KMS-11 (cell line): ENCODE measurements at regions not wholly inside any gene's neighbourhood (a gene's known extent, or its start where the extent isn't known, plus 50 kb on each side); places are given as distances from the start of the nearest gene placed in this dataset.

Experiments used
- H2AFZ ChIP-seq: fragments of 200-600 bp; sonication (generic); 2 replicates; pipeline ENCODE4 v1.6.1; 2016; ENCODE audit warnings: antibody characterized with exemption, mixed run types, low read depth
- H3K27ac ChIP-seq: fragments of 200-600 bp; sonication (generic); 2 replicates; pipeline ENCODE4 v1.6.1; 2016; ENCODE audit warnings: mild to moderate bottlenecking, mixed run types
- H3K27me3 ChIP-seq: fragments of 200-600 bp; sonication (generic); 2 replicates; pipeline ENCODE4 v1.6.1; 2017; ENCODE audit warnings: mild to moderate bottlenecking, low read depth, mixed run types, moderate library complexity; ENCODE audit not compliant: insufficient read depth
- H3K36me3 ChIP-seq: fragments of 200-600 bp; sonication (generic); 2 replicates; pipeline ENCODE4 v1.6.1; 2017; ENCODE audit warnings: mild to moderate bottlenecking, mixed run types; ENCODE audit not compliant: insufficient read depth
- H3K4me1 ChIP-seq: fragments of 200-600 bp; sonication (generic); 2 replicates; pipeline ENCODE4 v1.6.1; 2016; ENCODE audit warnings: mild to moderate bottlenecking, low read depth, mixed run types; ENCODE audit not compliant: poor library complexity, severe bottlenecking
- H3K4me2 ChIP-seq: fragments of 200-600 bp; sonication (generic); 2 replicates; pipeline ENCODE4 v1.7.0; 2016; ENCODE audit warnings: mild to moderate bottlenecking, mixed run types
- H3K4me3 ChIP-seq: fragments of 200-600 bp; sonication (generic); IDR thresholded peaks from 2 replicates; pipeline ENCODE4 v1.6.1; 2017; ENCODE audit warnings: low read depth, low read length, mixed read lengths; ENCODE audit not compliant: insufficient read depth
- H3K79me2 ChIP-seq: fragments of 200-600 bp; sonication (generic); 2 replicates; pipeline ENCODE4 v1.6.1; 2016; ENCODE audit warnings: low read depth, mixed run types; ENCODE audit not compliant: insufficient read depth
- H3K9ac ChIP-seq: fragments of 200-600 bp; sonication (generic); 2 replicates; pipeline ENCODE4 v1.6.1; 2016; ENCODE audit warnings: mild to moderate bottlenecking, mixed run types
- H4K20me1 ChIP-seq: fragments of 200-600 bp; sonication (generic); 2 replicates; pipeline ENCODE4 v1.6.1; 2016; ENCODE audit warnings: mild to moderate bottlenecking, mixed run types; ENCODE audit not compliant: insufficient read depth
- TF ChIP-seq, protein P1 (sequence below): fragments of 200-600 bp; sonication (generic); conservative IDR thresholded peaks from 2 replicates; pipeline ENCODE4 v1.6.1; 2017; ENCODE audit warnings: low read depth, mild to moderate bottlenecking, antibody characterized with exemption, low read length, moderate library complexity, mixed read lengths

DNA sequence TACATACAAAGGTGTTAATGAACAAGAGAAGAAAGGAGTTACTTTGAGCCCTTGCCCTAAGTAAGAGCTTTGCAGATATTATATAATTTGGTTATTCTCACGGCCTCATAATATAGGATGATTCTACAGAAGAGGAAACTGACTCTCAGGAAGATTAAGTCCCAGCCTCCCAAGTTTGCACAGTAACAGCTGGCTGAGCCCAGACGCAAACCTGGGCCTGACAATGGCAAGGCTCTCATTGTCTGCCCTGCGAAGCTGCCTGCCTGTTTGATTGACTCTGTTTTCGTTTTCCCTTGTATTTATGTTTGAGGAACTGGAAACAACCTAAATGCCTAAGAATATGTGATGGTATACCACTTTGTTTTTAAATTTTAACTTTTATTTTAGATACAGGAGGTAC is 76.2 kb upstream of the PGBD5 start:
- peaks cover 15% of the 10 kb centered on the region for H3K4me1 ChIP-seq
- H3K4me2 ChIP-seq: no peak overlapping the region
- H3K36me3 ChIP-seq: no peaks in the 10 kb centered on the region
- H2AFZ ChIP-seq: no peak overlapping the region
- H3K9ac ChIP-seq: no peak overlapping the region
- H3K4me3 ChIP-seq: no peak overlapping the region
- H4K20me1 ChIP-seq: no peaks in the 10 kb centered on the region
- no peaks in the 10 kb centered on the region for H3K79me2 ChIP-seq
- TF ChIP-seq, protein P1, sequence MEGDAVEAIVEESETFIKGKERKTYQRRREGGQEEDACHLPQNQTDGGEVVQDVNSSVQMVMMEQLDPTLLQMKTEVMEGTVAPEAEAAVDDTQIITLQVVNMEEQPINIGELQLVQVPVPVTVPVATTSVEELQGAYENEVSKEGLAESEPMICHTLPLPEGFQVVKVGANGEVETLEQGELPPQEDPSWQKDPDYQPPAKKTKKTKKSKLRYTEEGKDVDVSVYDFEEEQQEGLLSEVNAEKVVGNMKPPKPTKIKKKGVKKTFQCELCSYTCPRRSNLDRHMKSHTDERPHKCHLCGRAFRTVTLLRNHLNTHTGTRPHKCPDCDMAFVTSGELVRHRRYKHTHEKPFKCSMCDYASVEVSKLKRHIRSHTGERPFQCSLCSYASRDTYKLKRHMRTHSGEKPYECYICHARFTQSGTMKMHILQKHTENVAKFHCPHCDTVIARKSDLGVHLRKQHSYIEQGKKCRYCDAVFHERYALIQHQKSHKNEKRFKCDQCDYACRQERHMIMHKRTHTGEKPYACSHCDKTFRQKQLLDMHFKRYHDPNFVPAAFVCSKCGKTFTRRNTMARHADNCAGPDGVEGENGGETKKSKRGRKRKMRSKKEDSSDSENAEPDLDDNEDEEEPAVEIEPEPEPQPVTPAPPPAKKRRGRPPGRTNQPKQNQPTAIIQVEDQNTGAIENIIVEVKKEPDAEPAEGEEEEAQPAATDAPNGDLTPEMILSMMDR: no peak
- H3K27me3 ChIP-seq: no peaks in the 10 kb centered on the region
- no peak overlapping the region for H3K27ac ChIP-seq

DNA sequence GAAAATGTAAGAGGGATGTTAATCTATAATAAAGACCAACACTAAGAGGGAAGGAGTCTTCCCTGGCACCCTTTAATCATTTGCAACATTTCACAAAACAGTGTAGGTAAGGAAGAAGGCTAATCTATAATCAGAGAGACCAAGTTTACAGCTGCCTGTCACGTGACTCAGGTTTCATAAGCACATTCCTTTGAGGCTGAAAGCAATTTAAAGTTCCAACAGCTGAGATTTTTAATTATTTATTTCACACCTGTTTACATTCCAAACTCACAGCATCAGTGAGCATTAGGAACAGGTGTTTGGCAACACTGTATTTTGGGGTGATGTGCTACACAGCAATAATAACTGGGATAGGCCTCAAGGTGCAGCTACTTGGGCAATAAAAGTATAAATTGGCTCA is 75.7 kb upstream of the PGBD5 start:
- H3K36me3 ChIP-seq: no peaks in the 10 kb centered on the region
- H2AFZ ChIP-seq: no peak overlapping the region
- H3K4me3 ChIP-seq: no peak overlapping the region
- H3K79me2 ChIP-seq: no peaks in the 10 kb centered on the region
- H3K27ac ChIP-seq: no peak overlapping the region
- H3K27me3 ChIP-seq: no peaks in the 10 kb centered on the region
- no peaks in the 10 kb centered on the region for H4K20me1 ChIP-seq
- H3K4me1 ChIP-seq: peaks cover 19% of the 10 kb centered on the region
- H3K4me2 ChIP-seq: peak overlapping the region; percentile 4; the same call in 1 of the 2 replicates
- H3K9ac ChIP-seq: no peak overlapping the region
- TF ChIP-seq, protein P1: no peak

DNA sequence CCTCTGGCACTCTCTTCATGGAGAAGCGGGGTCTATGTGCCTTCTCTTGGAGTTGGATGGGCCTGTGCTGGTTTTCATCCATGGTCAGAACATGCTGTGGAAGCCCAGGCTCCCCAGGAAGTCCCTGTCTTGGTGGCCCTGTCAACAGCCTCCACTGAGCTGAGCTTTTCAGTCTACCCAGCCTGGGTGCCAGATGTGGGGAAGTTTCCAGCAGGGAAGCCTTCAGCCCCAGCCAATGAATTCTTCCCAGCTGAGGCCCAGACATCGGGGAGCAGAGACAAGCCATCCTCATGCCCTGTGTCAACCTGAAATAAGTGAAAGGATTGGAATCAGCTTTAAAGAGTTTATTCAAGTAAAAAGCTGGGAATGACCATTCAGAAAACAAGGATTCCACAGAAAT is 75.1 kb upstream of the PGBD5 start:
- TF ChIP-seq, protein P1: no peak
- Histone ChIP-seq H3K9ac (no peak overlapping the region), H3K4me1 (peaks cover 25% of the 10 kb centered on the region), H3K4me3 (no peak overlapping the region), H3K79me2 (no peaks in the 10 kb centered on the region), H3K4me2 (peak overlapping the region; percentile 4; the same call in 1 of the 2 replicates), H3K27me3 (no peaks in the 10 kb centered on the region), H4K20me1 (no peaks in the 10 kb centered on the region), H3K27ac (no peak overlapping the region), H2AFZ (no peak overlapping the region), H3K36me3 (no peaks in the 10 kb centered on the region)

DNA sequence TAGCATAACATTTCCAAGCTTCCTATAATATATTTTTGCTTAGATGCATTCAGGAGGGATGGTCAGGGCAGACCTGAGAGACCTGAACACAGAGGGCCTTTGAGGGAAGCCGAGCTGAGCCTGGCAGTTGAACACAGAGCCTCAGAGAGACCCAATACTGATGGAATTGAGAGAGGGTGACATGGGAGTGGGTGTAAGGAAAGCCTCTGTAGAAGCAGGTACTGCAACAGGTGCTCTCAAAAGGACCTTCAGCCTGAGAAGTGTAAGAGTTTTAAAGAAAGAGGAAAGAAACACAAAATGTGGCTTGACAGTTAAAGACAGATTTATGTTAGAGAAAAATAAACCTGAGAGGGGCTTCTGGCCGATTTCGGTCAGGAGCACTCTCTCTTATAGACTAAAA is 73.9 kb upstream of the PGBD5 start:
- H3K4me2 ChIP-seq: no peak overlapping the region
- H3K27ac ChIP-seq: no peak overlapping the region
- no peaks in the 10 kb centered on the region for H3K36me3 ChIP-seq
- no peaks in the 10 kb centered on the region for H3K27me3 ChIP-seq
- H3K79me2 ChIP-seq: no peaks in the 10 kb centered on the region
- H3K4me1 ChIP-seq: peaks cover 33% of the 10 kb centered on the region
- no peak overlapping the region for H2AFZ ChIP-seq
- TF ChIP-seq, protein P1: no peak
- H4K20me1 ChIP-seq: no peaks in the 10 kb centered on the region
- no peak overlapping the region for H3K4me3 ChIP-seq
- no peak overlapping the region for H3K9ac ChIP-seq
